Hindlimb muscle (tissue), 1 donor: ENCODE measurements at regions not wholly inside any gene's neighbourhood (a gene's known extent, or its start where the extent isn't known, plus 50 kb on each side); places are given as distances from the start of the nearest gene placed in this dataset.
A peak's percentile ranks its signal among the peaks of the same experiment; 100 is the strongest.

Source experiments
- DNase-seq: peaks from one replicate; pipeline ENCODE4 v3.0.0-alpha.2; 2013

GRCh38 chr22:22421392-22421791, 87.2 kb downstream of the ZNF280B start:
- DNase-seq, result no peak

DNA sequence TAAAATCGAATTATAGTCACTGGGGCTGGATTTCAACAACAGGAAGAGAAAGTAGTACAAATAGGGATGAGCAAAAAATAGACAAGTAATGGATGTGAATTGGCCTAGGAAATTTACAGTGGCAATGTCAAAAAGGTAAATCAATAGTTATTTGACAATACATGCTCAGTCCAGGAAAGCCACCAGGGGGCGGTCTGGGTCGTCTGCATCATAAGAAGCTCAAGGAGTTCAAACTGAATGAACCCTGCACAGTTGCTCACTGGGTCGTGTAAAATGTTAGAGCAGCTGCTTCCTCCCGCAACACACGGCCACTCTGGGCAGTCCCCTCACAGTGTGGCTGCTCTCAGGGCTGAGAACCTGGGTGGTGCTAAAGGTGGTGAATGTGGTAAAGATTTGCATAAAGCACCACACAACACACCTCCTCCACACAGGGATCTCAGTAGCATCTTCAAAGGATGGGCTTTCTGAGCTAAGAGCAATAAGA, 85.9 kb downstream of the ZNF280B start:
- no peak for DNase-seq

DNA sequence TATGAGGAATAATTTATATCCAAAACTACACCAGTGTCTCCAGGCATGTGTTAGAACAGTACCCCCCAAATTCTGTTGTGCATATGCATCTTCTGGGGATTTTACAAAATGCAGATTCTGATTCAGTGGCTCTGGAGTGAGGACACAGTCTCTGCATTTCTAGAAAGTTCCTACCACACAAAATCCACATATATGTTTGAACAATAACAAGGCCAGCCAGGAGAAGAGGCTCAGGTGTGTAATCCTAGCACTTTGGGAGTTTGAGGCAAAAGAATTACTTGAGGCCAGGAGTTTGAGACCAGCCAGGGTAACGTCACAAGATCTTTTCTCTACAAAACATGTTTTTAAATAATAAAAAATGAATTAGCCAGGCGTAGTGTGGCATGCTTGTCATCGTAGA, 84.9 kb downstream of the ZNF280B start:
- DNase-seq, result no peak

- DNase-seq, result peak; percentile 7
These were observed 84.2 kb downstream of the ZNF280B start for GRCh38 chr22:22424210-22424800.

- DNase-seq, result no peak
These were observed 83.6 kb downstream of the ZNF280B start for GRCh38 chr22:22424956-22425355.

DNA sequence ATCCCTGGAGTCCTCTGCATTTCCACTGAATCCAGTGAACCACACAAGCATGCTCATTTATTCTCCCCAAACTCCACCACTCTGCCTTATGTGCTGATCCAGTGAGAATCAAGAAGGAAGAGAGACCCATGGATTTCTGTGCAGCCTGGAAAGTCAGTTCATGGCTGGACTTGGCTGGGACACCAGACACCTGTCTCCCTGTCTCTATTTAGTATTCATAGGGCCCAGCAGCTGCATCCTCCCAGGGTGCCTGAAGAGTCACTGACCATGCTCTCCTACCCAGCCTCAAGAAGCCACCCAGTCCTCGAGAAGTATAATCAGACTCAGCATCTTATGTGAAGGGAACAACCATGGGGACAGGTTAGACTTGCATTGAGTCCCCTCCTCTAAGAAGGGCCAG, 83.2 kb downstream of the ZNF280B start:
- peak; percentile 11 for DNase-seq

- no peak for DNase-seq
These were observed 82.5 kb downstream of the ZNF280B start for GRCh38 chr22:22425783-22426624.

DNA sequence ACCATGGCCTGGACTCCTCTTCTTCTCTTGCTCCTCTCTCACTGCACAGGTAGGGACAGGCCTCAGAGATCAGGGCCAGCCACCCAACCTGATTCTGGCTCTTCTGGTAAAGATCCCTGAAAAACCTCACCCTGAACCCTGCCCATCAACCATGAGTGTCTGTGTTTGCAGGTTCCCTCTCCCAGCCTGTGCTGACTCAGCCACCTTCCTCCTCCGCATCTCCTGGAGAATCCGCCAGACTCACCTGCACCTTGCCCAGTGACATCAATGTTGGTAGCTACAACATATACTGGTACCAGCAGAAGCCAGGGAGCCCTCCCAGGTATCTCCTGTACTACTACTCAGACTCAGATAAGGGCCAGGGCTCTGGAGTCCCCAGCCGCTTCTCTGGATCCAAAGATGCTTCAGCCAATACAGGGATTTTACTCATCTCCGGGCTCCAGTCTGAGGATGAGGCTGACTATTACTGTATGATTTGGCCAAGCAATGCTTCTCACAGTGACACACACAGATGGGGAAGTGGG, 80.9 kb downstream of the ZNF280B start:
- no peak for DNase-seq

DNA sequence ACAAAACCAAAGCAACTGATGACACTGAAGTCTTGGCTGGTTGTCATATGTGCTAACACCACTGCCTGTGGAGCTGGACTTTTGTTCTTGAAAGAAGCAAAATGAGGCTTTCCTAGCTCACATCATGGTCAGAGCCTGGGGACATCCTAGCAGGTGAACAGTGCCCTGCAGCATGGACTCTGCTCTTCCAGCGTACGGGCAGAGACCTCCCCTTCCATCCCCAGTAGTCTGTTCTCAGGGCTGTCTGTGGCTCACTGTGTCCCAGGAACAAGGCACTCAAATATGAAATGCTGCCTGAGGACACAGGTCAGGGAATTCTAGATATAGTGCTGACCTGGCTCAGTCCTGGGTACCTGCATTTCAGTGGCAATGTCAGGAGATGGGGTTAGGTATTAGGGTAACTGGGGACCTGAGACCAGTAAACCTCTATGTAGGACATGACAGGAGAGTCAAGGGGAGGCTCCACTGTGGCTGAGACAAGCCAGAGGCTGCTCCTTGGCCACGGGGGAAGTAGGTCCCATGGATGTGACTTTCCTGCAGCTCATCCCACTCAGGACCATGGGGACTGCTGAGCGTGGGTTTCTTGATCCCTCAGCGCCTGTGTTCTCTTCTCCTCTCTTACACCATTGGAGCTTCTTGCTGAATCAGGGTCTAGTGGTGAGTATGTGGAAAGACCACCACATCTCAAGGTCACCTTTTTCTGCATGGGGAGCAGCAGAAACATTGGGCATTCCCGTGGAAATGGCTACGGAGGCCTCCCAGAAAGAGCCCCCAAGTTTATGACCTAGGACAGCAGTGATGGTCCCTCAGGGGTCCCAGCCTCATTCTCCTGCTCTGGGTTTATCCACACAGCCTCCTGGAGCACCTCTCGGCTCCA, 80.1 kb downstream of the ZNF280B start:
- DNase-seq, result no peak

DNA sequence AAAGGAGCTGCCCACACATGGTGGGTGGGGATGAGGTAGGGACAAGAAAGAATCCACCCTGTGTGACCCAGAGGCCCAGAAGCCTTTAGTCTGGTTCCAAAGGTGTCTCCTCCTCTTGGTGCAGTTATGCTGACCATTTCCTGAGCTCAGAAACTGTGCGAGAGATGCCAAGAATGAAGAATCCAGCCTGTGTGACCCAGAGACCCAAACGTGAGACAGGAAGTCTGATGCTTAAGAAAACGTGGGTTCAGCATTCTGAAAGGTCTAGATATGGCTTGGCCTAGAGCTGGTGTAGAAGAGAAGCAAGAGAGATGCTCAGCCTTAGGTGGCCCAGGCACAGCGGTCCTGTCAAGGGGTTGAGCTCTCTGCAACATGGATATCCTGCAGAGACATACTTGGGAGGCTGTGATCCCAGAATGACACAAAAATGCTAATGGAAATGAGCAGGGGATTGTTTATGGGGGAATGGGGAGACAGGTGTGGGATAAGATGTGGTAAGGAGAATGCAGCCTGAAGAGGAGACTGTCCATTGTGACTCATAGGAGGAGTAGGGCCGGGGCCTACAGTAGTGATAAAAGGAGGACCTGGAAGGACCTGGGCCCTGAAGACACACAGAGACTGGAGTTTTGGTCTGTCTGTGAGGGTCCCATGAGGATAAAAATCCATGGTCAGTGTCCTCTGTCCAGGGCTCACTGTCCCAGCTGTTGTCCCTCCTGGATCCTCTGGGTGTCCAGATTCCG, 79.0 kb downstream of the ZNF280B start:
- no peak for DNase-seq

GRCh38 chr22:22430111-22430820, 78.3 kb downstream of the ZNF280B start:
- DNase-seq, result no peak

DNA sequence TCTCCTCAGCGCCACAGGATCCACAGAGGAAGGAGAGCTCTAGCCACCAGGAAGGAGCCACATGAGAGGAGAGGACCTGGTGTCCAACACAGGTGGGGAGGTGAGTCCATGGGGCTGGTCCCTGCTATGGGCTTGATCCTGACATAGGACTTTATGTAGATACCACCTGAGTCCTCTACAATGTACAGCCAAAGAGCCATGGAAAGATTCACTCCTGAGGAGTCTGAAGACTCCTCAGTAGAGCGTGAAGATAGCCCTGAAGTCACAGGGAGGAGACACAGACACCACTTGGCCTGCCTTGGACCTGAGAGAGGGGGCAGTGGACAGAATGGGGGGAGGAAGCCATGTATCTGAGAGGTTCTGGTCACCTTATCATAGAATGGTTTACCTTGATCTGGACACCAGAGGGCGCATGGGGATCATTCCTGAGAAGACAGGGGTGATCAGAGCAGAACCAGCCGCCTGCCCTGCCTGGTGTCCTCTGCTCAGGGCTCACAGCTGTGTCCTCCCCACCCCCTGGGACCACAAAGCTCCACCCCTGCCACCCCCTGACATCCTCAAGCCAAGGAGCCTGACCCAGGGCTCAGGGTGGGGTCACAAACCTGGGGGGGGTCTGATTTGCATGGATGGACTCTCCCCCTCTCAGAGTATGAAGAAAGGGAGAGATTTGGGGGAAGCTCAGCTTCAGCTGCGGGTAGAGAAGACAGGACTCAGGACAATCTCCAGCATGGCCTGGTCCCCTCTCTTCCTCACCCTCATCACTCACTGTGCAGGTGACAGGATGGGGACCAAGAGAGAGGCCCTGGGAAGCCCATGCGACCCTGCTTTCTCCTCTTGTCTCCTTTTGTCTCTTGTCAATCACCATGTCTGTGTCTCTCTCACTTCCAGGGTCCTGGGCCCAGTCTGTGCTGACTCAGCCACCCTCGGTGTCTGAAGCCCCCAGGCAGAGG, 77.0 kb downstream of the ZNF280B start:
- peak; percentile 26 for DNase-seq

- DNase-seq, result no peak
These were observed 76.1 kb downstream of the ZNF280B start for GRCh38 chr22:22432479-22432878.

- DNase-seq, result no peak
These were observed 75.6 kb downstream of the ZNF280B start for GRCh38 chr22:22432937-22433336.

GRCh38 chr22:22433770-22434169, 74.8 kb downstream of the ZNF280B start:
- DNase-seq, result no peak
